Adrenal gland (tissue), 5 donors: ENCODE measurements at regions not wholly inside any gene's neighbourhood (a gene's known extent, or its start where the extent isn't known, plus 50 kb on each side); places are given as distances from the start of the nearest gene placed in this dataset.

Source experiments
- CTCF ChIP-seq, 6 experiments: fragments of 450-650 bp in 4 of 6; fragments of 200-600 bp in 2 of 6; sonication (generic) in 1 of 6; IDR thresholded peaks; 1 replicate in 5 of 6; 2 replicates in 1 of 6; pipeline versions ENCODE4 v1.5.1 to v1.8.0; 2016 to 2021; ENCODE audit warnings: antibody characterized with exemption in 6 of 6, mild to moderate bottlenecking in 2 of 6, moderate library complexity in 1 of 6
- POLR2A ChIP-seq, 2 donors: fragments of 450-650 bp; IDR thresholded peaks; one replicate each; pipeline ENCODE4 v1.6.1; 2017; ENCODE audit warnings: antibody characterized with exemption in 2 of 2, mild to moderate bottlenecking in 2 of 2, moderate library complexity in 1 of 2
- donor health status: DM: no; HTN: no; CAD: no.

- TF ChIP-seq CTCF (IDR thresholded peaks at IDR 0.05), result no peak
- no peak for TF ChIP-seq POLR2A (IDR thresholded peaks at IDR 0.05)
Observed at GRCh38 chr5:92942762-92943161, 638.3 kb downstream of the NR2F1-AS1 start.
